Erythroblast (primary cell): ENCODE measurements at regions not wholly inside any gene's neighbourhood (a gene's known extent, or its start where the extent isn't known, plus 50 kb on each side); places are given as distances from the start of the nearest gene placed in this dataset.

Experiments
- GATA1 ChIP-seq: IDR thresholded peaks from 2 replicates; pipeline ENCODE4 v1.6.1; 2011; ENCODE audit warnings: low read depth, mild to moderate bottlenecking, control low read depth, low read length, moderate library complexity
- POLR2A ChIP-seq: IDR thresholded peaks from 2 replicates; pipeline ENCODE4 v1.6.1; 2011; ENCODE audit warnings: mild to moderate bottlenecking, low read length

GRCh38 chr10:111784436-111784835 lies 399.1 kb downstream of the GPAM start:
- TF ChIP-seq POLR2A (no peak), GATA1 (no peak)
